ENCODE measurements at regions not wholly inside any gene's neighbourhood (a gene's known extent, or its start where the extent isn't known, plus 50 kb on each side); places are given as distances from the start of the nearest gene placed in this dataset.
"Not testable (repeated sequence)": the region's sequence is repeated elsewhere in the genome, so short reads cannot be mapped to it uniquely, and the experiment has no call there.

DNA sequence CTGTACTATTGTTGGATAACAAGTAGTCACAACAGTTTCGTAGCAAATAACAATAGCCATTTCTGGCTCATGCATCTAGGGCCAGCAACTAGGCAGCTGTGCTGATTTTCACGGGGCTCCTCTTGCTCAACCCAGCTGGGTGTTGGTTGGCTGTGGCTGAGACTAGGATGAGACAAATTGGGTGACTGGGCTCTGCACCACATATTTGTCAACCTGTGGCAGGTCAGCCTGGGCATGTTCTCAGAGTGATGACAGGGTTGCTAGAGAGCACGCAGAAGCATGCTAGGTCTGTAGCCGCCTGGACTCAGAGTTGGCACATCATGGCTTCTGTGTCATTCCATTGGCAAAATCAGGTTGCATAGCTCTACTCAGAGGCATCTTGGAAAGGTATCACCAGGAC, 175.9 kb downstream of the OTOL1 start:
- no peak for DNase-seq (ENCODE audit: low spot score)
- TF ChIP-seq, protein P1, sequence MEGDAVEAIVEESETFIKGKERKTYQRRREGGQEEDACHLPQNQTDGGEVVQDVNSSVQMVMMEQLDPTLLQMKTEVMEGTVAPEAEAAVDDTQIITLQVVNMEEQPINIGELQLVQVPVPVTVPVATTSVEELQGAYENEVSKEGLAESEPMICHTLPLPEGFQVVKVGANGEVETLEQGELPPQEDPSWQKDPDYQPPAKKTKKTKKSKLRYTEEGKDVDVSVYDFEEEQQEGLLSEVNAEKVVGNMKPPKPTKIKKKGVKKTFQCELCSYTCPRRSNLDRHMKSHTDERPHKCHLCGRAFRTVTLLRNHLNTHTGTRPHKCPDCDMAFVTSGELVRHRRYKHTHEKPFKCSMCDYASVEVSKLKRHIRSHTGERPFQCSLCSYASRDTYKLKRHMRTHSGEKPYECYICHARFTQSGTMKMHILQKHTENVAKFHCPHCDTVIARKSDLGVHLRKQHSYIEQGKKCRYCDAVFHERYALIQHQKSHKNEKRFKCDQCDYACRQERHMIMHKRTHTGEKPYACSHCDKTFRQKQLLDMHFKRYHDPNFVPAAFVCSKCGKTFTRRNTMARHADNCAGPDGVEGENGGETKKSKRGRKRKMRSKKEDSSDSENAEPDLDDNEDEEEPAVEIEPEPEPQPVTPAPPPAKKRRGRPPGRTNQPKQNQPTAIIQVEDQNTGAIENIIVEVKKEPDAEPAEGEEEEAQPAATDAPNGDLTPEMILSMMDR (IDR thresholded peaks at IDR 0.05; ENCODE audit: borderline replicate concordance, control extremely low read depth, extremely low read depth, insufficient read depth, missing control alignments): no peak
- in situ Hi-C loops (cut with MboI; ENCODE audit: low sequenced_read_pairs, unreplicated experiment): no loop called here

DNA sequence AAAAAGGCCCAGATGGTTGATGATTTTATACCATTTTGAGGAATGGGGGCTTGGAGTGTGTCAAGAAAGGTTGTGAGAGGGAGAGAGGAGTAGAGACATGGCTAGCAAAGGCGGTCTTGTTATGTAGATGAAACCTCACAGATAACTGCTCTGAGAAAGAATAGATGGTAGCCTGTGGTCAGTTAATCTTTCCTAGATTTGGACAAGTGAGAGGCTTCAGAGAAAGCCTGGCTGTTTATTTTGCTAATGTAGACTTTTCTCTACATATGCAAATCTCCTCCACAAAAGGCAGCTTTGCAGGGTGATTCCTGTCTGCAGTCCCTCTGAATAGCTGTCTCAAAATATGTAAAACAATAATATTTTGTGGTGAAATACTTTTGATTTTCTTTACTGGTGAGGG, 177.3 kb downstream of the OTOL1 start:
- in situ Hi-C loops (cut with MboI; ENCODE audit: low sequenced_read_pairs, unreplicated experiment): no loop called here
- no peak for DNase-seq (ENCODE audit: low spot score)
- TF ChIP-seq, protein P1 (IDR thresholded peaks at IDR 0.05; ENCODE audit: borderline replicate concordance, control extremely low read depth, extremely low read depth, insufficient read depth, missing control alignments): no peak

DNA sequence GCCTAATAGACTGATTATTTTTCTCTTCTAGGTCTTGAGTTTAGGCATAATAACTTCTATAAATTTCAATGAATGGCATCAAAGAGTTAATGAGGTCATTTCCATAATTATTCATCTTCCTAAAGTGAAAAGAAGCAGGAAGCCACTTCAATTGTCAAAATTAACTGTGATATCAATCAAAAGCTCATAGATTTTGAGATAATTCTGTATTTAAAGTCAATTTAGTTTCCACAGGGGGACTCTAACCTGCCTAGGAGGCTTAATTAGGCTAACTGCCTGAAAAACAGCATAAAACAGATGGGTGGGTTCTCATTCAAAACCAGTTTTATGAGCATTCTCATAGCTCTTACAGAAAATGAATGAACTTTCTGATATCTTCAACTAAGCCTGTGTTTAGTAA, 177.8 kb downstream of the OTOL1 start:
- no peak for DNase-seq (ENCODE audit: low spot score)
- TF ChIP-seq, protein P1 (IDR thresholded peaks at IDR 0.05; ENCODE audit: borderline replicate concordance, control extremely low read depth, extremely low read depth, insufficient read depth, missing control alignments): no peak
- in situ Hi-C loops (cut with MboI; ENCODE audit: low sequenced_read_pairs, unreplicated experiment): no loop called here

DNA sequence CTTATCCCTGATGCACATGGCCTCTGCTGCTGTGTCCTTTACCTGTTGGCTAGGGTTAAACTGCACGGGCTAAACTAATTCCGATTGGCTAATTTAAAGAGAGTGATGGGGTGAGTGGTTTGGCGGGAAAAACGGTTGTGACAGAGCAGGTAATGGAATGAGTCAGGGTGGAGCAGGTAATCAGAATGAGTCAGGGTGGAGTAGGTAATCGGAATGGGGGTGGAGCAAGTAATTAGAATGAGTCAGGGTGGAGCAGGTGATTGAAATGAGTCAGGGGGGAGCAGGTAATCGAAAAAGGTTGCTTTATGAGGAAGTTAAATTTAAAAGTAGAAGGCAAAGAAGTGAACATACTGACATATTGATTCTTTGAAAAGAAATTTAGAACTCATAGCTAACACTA, 185.2 kb downstream of the OTOL1 start:
- in situ Hi-C loops (cut with MboI; ENCODE audit: low sequenced_read_pairs, unreplicated experiment); DNase-seq (ENCODE audit: low spot score): not testable (repeated sequence)

DNA sequence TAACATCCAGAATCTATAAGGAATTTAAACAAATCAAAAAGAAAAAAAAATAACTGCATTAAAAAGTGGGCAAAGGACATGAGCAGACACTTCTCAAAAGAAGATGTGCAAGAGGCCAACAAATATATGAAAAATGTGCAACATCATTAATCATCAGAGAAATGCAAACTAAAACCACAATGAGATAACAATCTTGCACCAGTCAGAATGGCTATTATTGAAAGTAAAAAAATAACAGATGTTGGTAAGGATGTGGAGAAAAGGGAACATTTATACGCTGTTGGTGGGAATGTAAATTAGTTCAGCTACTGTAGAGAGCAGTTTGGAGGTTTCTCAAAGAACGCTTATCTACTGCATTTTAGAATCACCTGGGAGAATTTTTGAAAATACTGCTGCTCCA, 186.1 kb downstream of the OTOL1 start:
- in situ Hi-C loops (cut with MboI; ENCODE audit: low sequenced_read_pairs, unreplicated experiment): no loop called here
- no peak for DNase-seq (ENCODE audit: low spot score)
- TF ChIP-seq, protein P1 (IDR thresholded peaks at IDR 0.05; ENCODE audit: borderline replicate concordance, control extremely low read depth, extremely low read depth, insufficient read depth, missing control alignments): no peak

DNA sequence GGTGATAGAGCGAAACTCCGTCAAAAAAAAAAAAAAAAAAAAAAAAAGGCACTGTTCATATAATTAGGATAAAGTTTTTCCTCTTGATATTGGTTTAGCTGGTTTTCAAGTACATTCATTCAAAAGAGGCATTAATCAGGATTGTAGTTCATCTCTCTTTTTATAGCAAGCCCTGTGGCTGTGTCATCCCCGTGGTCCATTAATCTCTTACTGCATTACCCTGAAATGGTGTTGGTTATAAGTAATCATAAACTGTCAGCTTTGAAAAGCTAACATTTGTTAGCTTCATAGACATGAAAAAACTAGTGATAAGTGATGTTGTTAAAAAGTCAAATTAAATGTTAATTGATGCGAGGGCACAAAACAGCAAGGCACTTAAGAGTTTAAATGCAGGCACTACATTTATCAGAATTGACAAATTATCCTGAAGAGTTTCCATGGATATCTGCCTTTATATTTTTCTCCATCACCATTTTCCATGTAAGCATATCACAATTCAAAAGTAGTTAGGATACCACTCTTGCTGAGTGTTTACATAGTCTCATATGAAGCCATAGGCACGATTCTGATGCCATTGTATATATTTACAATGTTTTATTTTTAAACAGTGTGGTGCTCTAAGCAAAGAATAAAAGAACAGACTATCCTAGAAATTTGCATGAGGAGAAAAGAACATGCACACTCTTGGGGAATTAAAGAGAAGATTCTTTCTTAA, 193.1 kb downstream of the OTOL1 start:
- no peak for DNase-seq (ENCODE audit: low spot score)
- in situ Hi-C loops (cut with MboI; ENCODE audit: low sequenced_read_pairs, unreplicated experiment): no loop called here
- TF ChIP-seq, protein P1 (IDR thresholded peaks at IDR 0.05; ENCODE audit: borderline replicate concordance, control extremely low read depth, extremely low read depth, insufficient read depth, missing control alignments): no peak

DNA sequence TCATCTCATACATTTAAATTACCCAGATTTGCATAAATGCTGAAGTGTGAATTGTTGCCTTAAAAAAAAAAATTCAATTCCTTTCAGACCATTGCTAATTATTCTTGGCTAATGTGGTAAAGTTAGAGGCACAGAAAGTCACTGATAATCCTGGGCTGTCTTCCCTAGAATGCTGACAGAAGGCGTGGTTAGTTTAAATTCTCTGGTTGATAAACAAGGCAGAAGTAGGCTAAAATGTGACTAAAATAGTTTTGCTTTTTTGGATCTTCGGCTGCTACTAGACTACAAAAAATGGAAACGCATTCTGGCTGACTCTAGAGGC, 193.7 kb downstream of the OTOL1 start:
- in situ Hi-C loops (cut with MboI; ENCODE audit: low sequenced_read_pairs, unreplicated experiment): no loop called here
- TF ChIP-seq, protein P1 (IDR thresholded peaks at IDR 0.05; ENCODE audit: borderline replicate concordance, control extremely low read depth, extremely low read depth, insufficient read depth, missing control alignments): no peak
- DNase-seq (ENCODE audit: low spot score): no peak

Data from GM13976 (cell line).